HG02642 (cell line): ENCODE measurements at regions not wholly inside any gene's neighbourhood (a gene's known extent, or its start where the extent isn't known, plus 50 kb on each side); places are given as distances from the start of the nearest gene placed in this dataset.
"Not testable (repeated sequence)": the region's sequence is repeated elsewhere in the genome, so short reads cannot be mapped to it uniquely, and the experiment has no call there.

Experiments used
- ATAC-seq: cut with Tn5 transposase; IDR thresholded peaks from one replicate; pipeline ENCODE4 v1.9.1; 2021; ENCODE audit warnings: mild to moderate bottlenecking; ENCODE audit not compliant: unreplicated experiment, poor library complexity

- peak; percentile 87 for ATAC-seq
These were observed 66.5 kb upstream of the IER3 start for GRCh38 chr6:30810813-30811339.

GRCh38 chr6:30807566-30807965 lies 63.2 kb upstream of the IER3 start:
- ATAC-seq: not testable (repeated sequence)

- ATAC-seq: no peak
These were observed 62.3 kb upstream of the IER3 start for GRCh38 chr6:30806581-30807183.

GRCh38 chr6:30804333-30804732 lies 60.0 kb upstream of the IER3 start:
- no peak for ATAC-seq

- ATAC-seq: no peak
These were observed 58.4 kb upstream of the IER3 start for GRCh38 chr6:30802731-30803130.

- no peak for ATAC-seq
These were observed 57.6 kb upstream of the IER3 start for GRCh38 chr6:30801950-30802349.

- no peak for ATAC-seq
These were observed 56.5 kb upstream of the IER3 start for GRCh38 chr6:30800871-30801270.

- ATAC-seq: no peak
These were observed 54.9 kb upstream of the IER3 start for GRCh38 chr6:30799210-30799609.

GRCh38 chr6:30798494-30798893 lies 54.1 kb upstream of the IER3 start:
- no peak for ATAC-seq

- no peak for ATAC-seq
These were observed 51.4 kb upstream of the IER3 start for GRCh38 chr6:30795549-30796293.
